ENCODE measurements at regions not wholly inside any gene's neighbourhood (a gene's known extent, or its start where the extent isn't known, plus 50 kb on each side); places are given as distances from the start of the nearest gene placed in this dataset.
"Not testable (repeated sequence)": the region's sequence is repeated elsewhere in the genome, so short reads cannot be mapped to it uniquely, and the experiment has no call there.

DNA sequence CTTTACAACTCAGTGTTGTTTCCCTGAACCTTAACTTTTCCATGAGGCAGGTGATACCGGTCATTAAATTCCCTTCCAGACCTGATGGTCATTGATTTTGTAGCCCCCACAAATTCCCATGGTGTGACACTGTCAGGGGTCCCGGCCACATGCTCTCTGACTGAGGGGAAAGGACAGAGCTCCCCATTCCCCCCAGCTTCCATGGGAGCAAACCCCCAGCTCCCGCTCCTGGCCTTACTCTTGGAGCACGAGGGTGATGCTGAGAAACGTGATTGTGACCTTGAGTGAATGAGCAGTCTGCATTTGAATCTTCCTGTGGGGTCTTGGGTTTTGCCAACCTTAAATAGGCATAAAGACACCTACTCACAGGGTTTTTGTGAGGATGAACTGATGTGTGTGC, 366.8 kb downstream of the RPS6KC1 start:
- DNase-seq: no peak

- no peak for DNase-seq
These were observed 367.4 kb downstream of the RPS6KC1 start for GRCh38 chr1:213418268-213419071.

DNA sequence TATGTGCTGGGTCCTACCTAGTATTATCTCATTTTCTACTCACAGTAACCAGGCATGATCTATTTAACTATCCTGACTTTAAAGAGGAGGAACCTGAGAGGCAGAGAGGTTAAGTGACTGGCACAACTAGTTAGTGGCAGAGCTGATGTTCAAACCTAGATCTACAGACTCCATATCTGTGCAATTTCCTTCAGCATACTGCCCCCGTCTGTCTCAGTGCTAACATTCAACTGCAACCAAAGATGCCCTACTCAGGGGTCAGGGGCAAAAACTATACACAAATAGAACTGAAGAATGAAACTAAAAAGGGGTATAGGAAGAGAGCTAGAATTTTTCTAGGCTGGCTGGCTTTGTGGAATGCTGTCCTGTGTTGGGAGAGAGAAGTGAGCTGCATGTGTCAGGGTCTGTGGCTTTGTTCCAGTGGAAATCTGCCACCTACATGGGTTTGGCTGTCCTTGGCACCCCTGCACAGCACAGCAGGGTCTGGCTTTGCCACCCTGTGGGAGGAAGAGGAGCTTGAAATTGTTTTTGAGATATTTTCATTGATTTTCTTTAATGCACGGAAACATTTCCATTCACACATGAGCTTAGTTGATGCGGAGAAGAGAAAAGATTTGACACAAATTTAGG, 368.5 kb downstream of the RPS6KC1 start:
- no peak for DNase-seq

DNA sequence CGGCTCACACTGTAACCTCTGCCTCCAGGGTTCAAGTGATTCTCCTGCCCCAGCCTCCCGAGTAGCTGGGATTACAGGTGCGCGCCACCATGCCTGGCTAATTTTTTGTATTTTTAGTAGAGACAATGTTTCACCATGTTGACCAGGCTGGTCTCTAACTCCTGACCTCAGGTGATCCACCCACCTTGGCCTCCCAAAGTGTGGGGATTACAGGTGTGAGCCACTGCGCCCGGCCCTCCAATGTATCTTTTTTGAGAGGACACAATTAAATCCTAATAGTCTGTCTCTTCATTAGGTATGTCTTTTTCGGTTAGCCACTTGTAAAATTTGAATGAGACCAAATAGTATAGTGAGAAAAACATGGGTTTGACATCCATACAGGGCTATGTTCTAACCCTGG, 370.1 kb downstream of the RPS6KC1 start:
- not testable (repeated sequence) for DNase-seq

- no peak for DNase-seq
These were observed 372.0 kb downstream of the RPS6KC1 start for GRCh38 chr1:213423041-213423440.

DNA sequence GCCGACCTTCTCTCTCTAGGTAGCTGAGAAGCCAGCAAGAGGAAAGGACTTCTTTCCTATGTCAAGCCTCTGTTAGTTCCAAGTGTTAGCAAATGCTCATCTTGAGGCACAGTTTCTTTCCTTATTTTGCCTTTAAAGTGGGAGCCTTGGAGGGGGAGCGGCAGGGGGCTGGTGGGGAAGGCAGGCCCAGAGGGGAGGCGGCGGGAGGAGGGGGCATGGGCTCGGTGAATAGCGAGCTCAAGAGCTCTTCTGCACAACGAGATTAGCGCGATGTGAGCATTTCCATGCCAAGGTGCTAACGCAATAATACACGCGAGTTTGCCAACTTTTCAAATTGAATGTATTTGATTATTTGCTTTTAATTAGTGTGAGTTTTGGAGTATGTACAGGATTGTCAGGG, 372.6 kb downstream of the RPS6KC1 start:
- no peak for DNase-seq

- no peak for DNase-seq
These were observed 374.5 kb downstream of the RPS6KC1 start for GRCh38 chr1:213425376-213426030.

DNA sequence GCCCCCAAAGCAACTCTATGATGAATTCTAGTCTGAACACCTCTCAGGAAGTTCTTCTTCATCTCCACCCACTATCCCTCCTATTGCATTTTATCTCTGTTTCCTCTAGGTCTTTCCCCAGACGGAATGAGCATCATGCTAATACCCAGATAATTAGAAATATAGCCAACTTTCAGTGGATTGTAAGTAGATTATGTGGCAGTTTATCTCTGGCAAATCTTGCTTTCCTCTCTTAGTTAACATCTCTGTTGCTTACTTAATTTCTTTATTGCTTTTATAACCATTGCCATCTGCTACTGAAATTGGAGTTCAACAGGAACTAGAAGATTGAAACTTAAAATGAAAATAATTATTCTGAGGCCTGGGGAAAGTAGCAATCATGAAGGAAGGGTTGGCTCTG, 378.6 kb downstream of the RPS6KC1 start:
- DNase-seq: no peak

GRCh38 chr1:213435715-213436114, 384.7 kb downstream of the RPS6KC1 start:
- DNase-seq: no peak

DNA sequence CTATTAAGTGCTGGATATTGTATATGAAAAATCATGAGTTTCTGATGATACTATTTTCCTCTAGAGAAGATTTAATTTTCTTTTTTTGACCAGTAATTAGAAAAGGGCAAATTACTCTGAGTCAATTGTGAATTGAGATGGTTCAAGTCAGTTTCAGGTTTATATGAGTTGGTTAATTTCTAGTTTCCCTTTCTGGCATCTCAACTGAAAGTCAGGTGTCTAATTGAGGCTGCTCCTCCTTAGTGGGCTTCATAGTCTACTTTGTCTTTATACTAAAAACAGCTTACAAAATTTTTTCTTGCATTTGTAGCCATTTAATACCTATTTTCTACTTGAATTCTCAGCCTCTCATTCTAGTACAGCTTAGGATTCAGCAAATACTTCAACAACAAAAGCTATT, 387.3 kb downstream of the RPS6KC1 start:
- DNase-seq: no peak

GRCh38 chr1:213439703-213440102, 388.7 kb downstream of the RPS6KC1 start:
- no peak for DNase-seq

- no peak for DNase-seq
These were observed 389.7 kb downstream of the RPS6KC1 start for GRCh38 chr1:213440766-213441165.

- no peak for DNase-seq
These were observed 392.4 kb downstream of the RPS6KC1 start for GRCh38 chr1:213443415-213443814.

- no peak for DNase-seq
These were observed 393.2 kb downstream of the RPS6KC1 start for GRCh38 chr1:213444224-213444623.

GRCh38 chr1:213446496-213446895, 395.5 kb downstream of the RPS6KC1 start:
- no peak for DNase-seq

DNA sequence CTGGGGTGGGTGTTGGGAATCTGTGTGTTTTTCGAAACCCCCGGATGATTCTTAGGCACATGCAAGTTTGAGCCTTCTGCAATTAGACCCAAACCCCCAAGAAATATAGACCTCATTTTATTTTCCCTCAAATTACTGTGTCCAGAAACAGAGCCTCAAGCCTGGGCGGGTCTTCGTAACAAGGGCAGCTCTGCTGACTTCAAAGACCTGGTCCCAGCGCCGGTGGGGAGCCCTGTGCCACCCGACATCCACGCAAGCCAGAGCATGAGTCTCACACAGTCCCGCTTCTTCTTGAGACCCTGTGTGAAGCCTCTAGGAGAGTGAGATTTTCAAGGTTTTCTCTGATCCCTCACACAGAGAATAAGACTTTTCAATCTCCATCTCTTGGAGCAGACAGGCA, 397.3 kb downstream of the RPS6KC1 start:
- DNase-seq: no peak

DNA sequence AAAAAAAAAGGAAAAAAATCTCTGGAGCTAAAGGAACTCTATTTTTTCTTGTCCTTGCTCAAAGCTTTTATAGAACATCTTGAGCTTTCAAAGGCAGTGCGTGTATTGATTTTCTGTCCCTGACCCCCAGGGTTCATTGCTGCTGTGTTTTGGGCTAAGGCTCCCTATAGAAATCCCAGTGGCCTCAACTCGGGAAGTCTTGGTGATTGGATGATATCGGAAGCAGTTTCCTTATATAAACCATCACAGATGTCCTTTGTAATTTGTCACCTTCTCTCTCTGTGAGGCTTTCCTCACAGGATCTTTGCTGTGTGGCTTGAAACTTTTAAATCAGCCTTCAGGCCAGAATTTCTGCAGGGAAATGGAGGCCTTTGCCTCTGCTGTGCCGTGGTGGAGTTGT, 397.7 kb downstream of the RPS6KC1 start:
- DNase-seq: peak; percentile 32

GRCh38 chr1:213452501-213452900, 401.5 kb downstream of the RPS6KC1 start:
- DNase-seq: no peak

DNA sequence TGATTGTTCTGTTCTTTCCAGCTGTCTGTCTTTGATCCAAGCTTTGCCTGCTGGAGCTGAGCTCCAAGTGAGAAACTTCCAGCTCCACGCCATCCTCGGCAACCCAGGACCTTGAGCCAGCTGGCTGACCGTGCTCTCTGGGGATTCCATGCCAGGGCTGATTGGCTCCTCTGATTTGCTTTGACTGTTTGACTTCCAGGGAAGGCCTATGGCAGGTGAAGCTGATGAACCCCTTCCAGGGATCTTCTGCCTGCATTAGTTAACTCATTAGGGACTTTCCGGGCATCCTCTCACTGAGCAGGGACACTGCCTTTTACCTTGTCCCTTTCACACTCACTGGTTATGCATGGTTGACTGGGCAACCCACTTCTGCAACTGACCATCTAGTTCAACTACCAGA, 406.1 kb downstream of the RPS6KC1 start:
- DNase-seq: peak; percentile 22

GRCh38 chr1:213457733-213458132, 406.7 kb downstream of the RPS6KC1 start:
- no peak for DNase-seq

- DNase-seq: not testable (repeated sequence)
These were observed 411.3 kb downstream of the RPS6KC1 start for GRCh38 chr1:213462374-213462773.

DNA sequence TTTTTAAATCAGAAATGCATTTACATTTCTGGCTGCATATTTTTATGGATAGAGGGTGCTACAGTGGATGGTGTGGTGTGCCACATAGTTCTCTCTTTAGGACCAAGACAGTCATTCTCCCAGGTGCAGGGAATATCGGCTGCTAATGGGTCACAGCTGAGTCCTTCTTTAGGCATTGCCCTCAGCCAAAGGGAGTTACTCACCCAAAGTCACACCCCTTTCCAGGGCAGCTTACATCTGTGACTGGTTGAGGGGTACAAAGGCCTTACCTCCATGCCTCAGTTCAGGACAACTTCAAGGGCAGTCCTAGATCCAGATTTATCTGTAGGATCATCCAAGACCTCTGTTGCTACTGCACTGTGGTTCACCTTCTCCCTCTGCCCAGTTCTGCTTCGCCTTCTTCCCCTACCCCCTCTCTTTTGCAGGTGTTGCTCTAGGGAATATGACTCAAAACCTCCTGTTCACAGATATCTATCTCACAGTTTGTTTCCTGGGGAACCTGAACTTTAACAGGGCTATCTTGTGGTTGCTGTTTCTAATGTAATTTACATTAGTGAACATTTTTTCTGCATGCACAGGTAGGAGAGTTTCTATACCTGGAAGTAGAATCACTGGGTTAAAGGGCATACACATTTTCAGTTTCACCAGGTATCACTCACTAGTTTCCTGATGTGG, 413.9 kb downstream of the RPS6KC1 start:
- no peak for DNase-seq

- peak; percentile 61 for DNase-seq
These were observed 415.5 kb downstream of the RPS6KC1 start for GRCh38 chr1:213466541-213466940.
